ENCODE measurements at regions not wholly inside any gene's neighbourhood (a gene's known extent, or its start where the extent isn't known, plus 50 kb on each side); places are given as distances from the start of the nearest gene placed in this dataset.

DNA sequence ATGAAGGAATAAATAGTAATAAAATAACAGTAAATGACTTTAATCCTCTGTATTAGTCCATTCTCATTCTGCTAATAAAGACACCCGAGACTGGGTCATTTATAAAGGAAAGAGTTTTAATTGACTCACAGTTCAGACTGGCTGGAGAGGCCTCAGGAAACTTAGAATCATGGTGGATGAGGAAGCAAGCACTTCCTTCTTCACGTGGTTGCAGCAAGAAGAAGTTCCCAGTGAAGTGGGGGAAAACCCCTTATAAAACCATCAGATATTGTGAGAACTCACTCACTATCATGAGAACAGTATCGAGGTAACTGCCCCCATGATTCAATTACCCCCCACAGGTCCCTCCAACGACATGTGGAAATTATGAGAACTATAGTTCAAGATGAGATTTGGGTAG lies 727.9 kb upstream of the LINC00305 start:
- TF ChIP-seq, protein P1, sequence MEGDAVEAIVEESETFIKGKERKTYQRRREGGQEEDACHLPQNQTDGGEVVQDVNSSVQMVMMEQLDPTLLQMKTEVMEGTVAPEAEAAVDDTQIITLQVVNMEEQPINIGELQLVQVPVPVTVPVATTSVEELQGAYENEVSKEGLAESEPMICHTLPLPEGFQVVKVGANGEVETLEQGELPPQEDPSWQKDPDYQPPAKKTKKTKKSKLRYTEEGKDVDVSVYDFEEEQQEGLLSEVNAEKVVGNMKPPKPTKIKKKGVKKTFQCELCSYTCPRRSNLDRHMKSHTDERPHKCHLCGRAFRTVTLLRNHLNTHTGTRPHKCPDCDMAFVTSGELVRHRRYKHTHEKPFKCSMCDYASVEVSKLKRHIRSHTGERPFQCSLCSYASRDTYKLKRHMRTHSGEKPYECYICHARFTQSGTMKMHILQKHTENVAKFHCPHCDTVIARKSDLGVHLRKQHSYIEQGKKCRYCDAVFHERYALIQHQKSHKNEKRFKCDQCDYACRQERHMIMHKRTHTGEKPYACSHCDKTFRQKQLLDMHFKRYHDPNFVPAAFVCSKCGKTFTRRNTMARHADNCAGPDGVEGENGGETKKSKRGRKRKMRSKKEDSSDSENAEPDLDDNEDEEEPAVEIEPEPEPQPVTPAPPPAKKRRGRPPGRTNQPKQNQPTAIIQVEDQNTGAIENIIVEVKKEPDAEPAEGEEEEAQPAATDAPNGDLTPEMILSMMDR (conservative IDR thresholded peaks at IDR 0.05): no peak
- TF ChIP-seq ZFX (IDR thresholded peaks at IDR 0.05): no peak
